Tibial nerve (tissue), 4 donors: ENCODE measurements at regions not wholly inside any gene's neighbourhood (a gene's known extent, or its start where the extent isn't known, plus 50 kb on each side); places are given as distances from the start of the nearest gene placed in this dataset.

Experiments used
- EP300 ChIP-seq, 2 donors: sonication (generic); formaldehyde crosslinking; IDR thresholded peaks; one replicate each; pipeline ENCODE4 v1.6.1; 2017; ENCODE audit warnings: antibody characterized with exemption in 2 of 2, mild to moderate bottlenecking in 1 of 2
- POLR2A ChIP-seq, 2 donors: fragments of 450-650 bp; IDR thresholded peaks; one replicate each; pipeline ENCODE4 v1.6.1; 2017; ENCODE audit warnings: antibody characterized with exemption in 2 of 2, mild to moderate bottlenecking in 2 of 2, moderate library complexity in 2 of 2
- TF ChIP-seq, protein P1 (sequence below), 5 experiments: fragments of 200-600 bp in 3 of 5; fragments of 450-650 bp in 2 of 5; sonication (generic) in 3 of 5; IDR thresholded peaks; one replicate each; pipeline ENCODE4 v1.5.1; 2016 to 2019; ENCODE audit warnings: antibody characterized with exemption in 5 of 5, mild to moderate bottlenecking in 3 of 5, moderate library complexity in 2 of 5

DNA sequence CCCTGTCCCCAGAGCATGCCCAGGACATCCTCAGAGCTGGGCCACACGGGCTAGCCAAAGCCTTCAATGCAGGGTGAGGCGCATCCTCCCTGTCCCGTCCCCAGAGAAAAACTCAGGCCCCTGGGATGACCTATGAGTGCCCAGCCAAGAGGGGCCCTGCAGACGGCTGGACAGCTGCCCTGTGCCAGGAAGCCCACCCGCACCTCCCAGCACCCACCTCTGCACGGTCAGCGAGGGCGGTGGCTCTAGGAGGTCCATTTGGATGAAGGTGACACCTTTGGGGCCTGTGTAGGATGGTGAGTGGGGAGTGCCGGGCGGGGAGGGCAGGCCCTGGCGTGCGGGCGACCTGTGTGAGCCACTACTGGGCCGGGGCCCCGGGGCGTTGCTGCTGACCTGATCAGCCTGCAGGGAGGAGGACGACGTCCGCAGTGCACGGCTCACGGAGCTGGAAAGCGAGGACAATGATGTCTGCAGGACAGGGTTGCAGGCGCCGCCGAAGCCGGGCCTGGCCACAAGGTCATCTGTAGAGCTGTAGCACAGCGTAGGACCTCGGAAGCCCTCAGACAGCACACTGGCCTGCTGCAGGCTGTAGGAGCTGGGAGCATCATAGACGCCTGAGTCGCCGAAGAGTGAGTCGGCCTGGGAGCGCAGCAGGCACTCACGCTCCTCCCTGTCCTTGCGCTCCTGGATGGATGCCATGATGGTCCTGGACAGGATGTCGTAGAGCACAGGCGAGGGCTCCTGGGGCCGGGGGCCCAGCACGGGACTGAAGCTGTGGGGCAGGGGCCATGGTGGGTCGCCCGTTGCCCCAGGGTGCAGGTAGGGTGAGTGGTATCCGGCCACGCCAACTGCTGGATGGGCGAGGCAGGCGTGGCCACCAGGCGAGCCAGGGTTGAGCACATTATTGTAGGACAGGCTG, 180.5 kb downstream of the IGLL1 start:
- TF ChIP-seq, protein P1, sequence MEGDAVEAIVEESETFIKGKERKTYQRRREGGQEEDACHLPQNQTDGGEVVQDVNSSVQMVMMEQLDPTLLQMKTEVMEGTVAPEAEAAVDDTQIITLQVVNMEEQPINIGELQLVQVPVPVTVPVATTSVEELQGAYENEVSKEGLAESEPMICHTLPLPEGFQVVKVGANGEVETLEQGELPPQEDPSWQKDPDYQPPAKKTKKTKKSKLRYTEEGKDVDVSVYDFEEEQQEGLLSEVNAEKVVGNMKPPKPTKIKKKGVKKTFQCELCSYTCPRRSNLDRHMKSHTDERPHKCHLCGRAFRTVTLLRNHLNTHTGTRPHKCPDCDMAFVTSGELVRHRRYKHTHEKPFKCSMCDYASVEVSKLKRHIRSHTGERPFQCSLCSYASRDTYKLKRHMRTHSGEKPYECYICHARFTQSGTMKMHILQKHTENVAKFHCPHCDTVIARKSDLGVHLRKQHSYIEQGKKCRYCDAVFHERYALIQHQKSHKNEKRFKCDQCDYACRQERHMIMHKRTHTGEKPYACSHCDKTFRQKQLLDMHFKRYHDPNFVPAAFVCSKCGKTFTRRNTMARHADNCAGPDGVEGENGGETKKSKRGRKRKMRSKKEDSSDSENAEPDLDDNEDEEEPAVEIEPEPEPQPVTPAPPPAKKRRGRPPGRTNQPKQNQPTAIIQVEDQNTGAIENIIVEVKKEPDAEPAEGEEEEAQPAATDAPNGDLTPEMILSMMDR (IDR thresholded peaks at IDR 0.05) = no peak
- no peak for TF ChIP-seq POLR2A (IDR thresholded peaks at IDR 0.05)
- no peak for TF ChIP-seq EP300 (IDR thresholded peaks at IDR 0.05)
